GM21717 (cell line): ENCODE measurements at regions not wholly inside any gene's neighbourhood (a gene's known extent, or its start where the extent isn't known, plus 50 kb on each side); places are given as distances from the start of the nearest gene placed in this dataset.

ENCODE experiments used
- ATAC-seq: cut with Tn5 transposase; IDR thresholded peaks from one replicate; pipeline ENCODE4 v1.9.1; 2021; ENCODE audit warnings: mild to moderate bottlenecking, moderate library complexity; ENCODE audit not compliant: unreplicated experiment

DNA sequence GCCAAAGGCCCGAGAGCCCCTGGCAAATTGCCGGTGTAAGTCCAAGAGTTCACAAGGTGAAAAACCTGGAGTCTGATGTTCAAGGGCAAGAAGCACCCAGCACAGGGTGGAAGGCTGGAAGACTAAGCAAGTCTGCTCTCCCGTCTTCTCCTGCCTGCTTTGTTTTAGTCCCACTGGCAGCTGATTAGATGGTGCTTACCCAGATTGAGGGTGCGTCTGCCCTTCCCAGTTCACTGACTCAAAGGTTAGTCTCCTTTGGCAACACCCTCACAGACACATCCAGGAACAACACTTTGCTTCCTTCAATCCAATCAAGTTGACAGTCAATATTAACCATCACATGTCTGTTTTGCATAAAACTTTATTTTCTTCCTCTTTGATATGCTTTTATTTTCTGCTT lies 157.4 kb downstream of the HS3ST1 start:
- no peak for ATAC-seq

DNA sequence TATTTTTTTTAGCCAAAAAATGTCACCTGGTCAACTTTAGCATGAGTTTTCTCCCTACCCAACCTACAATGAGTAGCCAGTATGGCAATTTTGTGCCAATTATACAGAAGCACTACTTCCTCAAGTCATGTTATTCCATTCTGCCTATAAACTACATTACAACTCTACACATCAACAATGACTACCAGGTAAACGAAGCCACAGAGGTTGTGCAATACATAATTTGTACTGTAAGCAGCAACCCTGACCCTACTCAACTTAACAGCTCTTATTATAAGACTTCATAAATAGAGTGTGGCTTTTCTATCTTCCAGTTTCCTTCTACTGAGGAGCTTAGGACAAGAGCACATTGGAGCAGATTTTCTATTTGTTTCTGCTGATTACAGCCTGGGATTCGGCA lies 160.5 kb downstream of the HS3ST1 start:
- ATAC-seq: no peak

DNA sequence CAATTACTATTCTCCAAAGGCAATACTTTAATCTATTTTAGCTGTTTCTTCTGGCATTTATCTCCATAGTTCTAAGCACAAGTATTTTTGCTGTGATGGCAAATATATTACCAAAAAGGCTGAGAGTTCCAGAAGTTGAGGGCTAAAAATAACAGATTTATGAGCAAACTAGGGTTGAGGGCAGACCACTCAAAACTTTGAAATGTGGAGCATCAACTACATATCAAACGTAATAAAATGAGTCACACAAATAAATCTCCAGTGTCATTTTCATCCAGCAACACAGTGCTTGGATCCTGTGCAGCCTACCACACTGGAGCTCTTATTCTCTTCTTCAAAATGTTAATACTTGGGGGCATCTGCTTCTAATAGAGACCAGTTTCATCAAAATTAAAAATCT lies 163.9 kb downstream of the HS3ST1 start:
- no peak for ATAC-seq

DNA sequence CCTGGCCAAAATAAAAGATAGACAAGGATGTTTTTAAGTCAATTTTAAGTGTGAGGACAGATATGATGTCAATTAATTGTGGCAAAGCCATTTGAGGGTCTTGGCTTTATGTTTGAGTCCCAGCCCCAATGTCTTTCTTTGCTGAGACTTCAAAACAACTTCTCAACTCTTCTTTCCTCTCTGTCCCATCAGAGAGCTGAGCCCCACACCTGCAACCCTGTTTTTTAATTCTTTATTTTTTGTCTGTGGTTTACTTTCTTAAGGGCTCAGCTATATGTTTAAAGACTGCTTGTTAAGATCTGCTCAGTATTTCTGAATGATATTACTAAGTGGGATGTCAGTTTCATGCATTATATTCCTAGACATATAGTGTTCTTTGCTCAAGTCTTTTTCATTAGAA lies 164.3 kb downstream of the HS3ST1 start:
- ATAC-seq: no peak

DNA sequence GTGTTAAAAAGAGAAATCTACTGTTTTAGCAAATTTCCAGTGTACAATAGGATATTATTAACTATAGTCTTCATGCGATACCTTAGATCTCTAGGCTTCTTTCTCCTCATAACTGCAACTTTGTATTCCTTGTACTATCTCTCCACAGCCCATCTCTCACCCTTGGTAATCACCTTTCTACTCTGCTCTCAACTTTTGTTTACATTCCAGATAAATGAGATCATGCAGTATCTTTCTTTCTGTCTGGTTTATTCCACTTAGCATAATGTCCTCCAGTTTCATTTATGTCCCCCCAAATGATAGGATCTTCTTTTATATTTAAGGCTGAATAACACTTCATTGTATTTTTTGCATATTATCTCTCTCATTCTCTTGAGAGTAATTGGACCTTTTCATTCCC lies 165.5 kb downstream of the HS3ST1 start:
- ATAC-seq: no peak

DNA sequence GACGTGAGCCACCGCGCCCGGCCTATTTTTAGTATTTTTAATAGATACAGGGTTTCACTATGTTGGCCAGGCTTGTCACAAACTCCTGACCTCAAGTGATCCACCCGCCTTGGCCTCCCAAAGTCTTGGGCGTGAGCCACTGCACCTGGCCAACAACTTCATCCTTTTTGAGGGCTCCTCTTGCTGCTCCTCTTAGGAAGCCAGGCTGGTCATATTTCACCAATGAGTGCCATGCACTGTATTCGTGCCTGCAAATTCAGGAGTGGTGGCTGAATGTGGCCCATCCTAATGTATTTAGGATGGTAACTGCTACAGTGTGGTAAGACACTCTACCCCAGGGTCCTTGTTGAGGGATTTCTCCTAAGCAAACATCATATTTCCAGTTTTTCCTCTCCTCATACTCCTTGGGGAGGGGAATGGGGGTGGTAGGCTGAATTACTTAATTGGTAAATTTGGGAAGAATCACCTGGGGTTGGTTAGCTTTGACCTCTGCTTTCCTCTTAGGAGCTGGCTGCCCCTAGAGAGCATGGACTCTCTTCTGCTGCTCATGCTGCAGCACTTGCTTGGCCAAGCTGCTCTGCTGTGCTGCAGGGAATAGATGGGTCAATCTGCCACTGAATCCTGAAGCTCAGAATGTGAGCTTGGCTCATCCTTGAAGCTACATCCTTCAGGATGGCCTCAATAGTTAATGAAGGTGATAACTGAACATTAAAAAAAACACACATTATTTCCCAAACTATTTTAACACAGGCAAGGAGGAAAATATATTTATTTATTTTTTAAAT lies 167.4 kb downstream of the HS3ST1 start:
- no peak for ATAC-seq

DNA sequence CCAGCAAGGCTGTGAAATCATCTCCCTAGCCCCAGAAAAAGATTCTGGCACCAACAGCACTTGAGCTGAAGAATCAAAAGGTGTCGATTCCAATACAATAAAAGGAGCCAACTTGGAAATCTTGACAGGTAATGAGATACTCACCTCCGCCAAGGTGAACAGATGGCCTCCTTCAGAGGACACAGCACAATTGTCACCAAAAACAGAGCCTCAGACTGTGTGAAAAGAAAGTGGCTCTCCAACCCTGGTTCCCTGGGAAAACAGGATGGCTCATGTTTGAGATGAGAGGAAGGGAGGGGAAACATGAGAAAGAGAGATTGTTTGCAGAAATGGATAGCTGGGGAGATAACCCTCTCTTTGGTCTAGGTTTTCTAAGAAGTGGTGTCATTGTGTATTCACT lies 168.9 kb downstream of the HS3ST1 start:
- no peak for ATAC-seq

DNA sequence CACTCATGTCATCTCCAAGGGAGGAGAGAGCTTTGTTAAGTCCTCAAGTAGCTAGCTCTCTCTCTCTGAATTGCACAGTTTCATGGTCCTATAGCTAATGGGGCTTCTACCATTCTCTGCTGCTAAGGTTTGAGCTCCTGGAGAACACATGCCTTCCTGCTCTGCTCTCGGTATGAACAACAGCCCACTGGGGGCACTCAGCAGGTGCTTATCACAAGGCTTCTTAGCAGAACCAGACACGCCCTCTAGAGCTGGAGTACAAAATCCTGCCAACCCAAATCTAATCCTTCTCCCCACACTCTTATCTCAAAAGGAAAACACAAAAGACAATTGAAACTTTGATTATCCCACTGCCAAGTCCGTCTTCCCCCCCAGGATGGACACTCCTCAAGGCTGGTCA lies 176.5 kb downstream of the HS3ST1 start:
- no peak for ATAC-seq

DNA sequence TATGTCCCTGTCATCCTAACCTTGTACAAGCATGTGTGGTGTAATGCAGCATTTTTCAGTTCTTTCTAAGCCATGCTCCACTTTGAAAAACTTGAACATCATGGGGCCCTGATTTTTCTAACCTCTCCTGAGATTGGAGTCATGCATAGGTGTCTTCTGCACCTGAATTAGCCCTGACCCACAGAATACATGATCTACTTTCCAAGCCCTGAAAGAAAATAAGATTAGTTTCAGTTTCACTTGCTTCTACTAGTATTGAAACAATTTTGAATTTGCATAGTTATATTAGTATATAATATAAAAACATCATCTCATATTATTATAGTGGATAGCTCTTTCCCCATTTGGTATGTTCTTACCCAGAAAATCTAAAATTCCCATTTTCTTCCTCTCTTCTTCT lies 178.2 kb downstream of the HS3ST1 start:
- ATAC-seq: no peak

DNA sequence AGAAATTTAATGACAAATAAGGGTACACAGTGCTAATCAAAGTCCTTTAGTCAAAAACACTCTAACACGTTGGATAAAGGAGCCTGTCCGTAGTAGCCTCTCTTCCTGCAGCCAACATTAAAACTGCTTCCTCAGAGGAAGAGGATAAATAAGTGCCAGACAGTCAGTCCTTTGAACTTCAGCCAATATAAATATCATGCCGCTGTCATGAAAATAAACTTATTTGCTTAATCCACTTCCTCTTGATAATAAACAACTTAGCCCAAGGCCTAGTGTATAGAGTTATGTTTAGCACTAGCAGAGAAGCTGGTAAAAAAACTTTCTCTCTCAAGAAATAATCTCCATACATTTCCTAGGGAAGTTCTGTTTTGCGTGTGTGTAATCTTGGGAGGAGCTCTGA lies 196.7 kb downstream of the HS3ST1 start:
- no peak for ATAC-seq

DNA sequence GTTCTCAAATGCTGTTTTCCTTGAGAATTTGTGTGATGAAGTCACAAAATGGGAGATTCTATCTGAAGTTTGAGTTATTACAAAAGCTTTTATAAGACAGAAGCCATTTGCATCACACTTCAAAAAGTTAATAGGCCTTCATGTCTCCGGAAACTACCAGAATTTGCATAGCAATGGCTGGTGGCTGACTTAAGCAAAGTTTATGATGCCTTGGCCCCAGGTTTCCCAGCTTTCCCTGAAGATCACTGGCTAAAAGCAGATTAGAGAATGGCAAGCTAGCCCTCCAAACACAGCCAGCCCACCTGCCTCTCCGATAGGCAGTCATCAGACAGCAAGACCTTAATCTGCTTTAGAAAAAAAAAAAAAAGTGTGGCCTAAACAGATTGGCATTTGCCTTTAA lies 197.8 kb downstream of the HS3ST1 start:
- ATAC-seq: no peak

DNA sequence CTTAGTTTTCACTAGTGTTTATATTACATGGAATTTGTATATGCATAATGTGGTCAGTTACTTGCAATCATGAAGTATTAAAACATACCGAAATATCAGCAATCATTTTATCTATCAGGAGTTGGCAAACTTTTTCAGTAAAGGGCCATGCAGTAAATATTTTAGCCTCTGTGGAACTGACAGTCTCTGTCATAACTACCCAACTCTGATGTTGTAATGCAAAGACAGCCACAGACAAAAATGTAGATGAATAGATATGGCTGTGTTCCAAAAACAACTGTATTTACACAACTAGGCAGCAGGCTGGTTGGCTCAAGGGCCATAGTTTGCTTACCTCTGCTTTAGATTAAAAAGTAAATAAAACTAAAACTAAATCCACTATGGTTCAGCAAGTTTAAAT lies 200.2 kb downstream of the HS3ST1 start:
- ATAC-seq: no peak

DNA sequence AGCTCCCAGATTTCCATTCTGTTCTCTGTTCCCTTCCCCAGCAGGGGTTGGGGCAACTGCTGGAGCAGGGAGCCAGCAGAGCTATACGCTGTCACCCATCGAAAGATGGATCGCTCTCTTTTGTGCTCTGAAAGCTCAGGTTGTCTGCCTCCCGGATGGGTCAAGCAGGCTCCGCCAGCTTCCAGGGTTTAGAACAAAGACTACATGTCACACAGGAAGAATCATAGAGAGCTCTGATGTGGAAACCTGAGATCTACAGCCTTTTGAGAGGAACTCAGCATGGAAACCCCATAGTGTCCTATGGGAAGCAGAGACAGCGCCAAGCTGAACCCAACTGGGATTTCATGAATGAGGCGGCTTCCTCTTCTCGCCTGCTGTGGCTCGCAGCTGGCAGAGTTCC lies 205.4 kb downstream of the HS3ST1 start:
- no peak for ATAC-seq

DNA sequence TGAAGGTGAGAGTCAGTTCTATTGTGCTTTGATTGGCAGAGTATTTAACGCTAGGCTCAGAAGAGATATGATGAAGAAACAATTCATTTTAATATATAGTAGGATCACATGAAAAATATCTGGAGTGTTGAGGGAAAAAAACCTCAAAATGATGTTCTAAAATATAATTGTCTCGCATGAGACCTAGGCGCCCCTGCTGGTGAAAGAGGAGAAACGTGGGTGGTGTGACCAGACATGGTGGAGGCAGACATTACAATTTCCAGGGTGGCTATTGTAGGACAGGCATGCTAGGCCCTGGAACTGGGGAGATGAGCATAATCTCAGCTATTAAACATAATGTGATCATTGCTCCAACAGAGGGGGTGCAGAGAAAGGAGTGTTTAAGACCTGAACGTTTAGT lies 210.0 kb downstream of the HS3ST1 start:
- no peak for ATAC-seq

DNA sequence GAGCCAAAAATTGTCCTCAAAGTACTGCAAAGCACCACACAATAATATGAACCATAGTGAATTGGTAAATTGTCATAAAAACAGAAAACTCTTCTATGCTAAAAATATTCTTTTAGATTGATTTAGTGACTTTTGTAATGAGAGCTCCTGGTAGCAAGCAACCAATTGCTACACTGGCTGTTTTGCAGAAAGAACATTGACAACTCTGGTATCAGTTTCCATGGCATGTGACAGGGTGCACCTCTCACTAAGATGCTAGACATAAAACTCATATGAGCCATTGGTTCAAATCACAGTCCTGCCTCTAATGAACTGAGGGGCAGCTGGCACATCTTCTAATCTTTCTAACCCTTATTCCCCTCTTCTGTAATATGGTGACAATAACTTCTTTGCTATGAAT lies 212.2 kb downstream of the HS3ST1 start:
- ATAC-seq: no peak

DNA sequence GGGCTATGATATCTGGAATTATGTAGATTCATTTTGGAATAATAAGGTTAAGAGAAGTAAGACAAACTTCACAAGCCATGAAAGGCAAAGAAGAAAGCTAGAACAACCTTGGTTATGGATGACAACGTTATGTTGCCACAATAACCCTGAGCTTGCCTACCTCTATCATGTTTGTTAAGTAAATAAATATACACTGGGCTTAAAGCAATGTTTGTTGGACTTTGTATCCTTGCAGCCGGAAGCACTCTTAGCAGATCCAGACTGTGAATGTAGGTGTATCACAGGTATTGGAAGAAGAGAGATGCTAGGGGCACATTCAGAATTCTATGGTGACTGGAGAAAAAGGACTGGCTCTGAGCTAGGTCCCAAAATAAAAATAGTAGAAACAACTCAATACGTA lies 214.4 kb downstream of the HS3ST1 start:
- no peak for ATAC-seq

DNA sequence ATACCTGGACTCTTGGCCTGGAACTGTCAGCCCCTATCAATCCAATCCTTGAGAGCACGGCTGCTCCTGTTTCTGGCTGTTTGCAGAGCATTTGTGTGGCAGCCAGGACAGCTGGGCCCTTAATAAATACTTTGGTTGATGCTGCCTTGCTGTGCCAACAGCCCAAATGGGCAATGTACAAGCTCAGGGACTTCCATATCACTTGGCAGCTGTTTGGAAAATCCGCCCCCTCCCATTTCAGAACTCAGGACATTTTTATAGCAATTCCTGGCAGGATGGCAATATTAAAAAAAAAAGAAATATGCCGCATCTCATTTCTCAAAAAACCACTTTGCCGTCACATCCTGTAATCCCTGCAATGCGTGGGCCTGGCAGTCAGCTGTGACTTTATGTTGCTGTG lies 218.9 kb downstream of the HS3ST1 start:
- ATAC-seq: no peak

DNA sequence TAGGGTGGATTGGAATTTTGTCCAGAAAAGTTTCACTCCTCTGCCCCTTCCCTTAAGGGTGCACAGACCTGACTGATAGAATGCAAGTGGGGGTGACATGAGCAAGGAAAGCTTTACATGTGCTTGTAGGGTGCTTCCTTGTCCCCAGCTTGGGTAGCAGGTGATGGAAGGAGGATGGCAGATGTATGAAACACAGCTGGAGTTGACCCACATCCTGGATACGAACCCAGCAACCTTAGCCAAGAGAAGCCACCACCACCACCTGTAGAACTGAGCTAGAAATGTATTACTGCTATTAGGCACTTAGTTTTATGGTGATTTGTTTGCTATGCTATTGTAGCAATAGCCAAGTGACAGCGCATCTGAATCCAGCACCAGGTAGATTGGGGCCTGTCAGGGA lies 227.4 kb downstream of the HS3ST1 start:
- ATAC-seq: no peak

DNA sequence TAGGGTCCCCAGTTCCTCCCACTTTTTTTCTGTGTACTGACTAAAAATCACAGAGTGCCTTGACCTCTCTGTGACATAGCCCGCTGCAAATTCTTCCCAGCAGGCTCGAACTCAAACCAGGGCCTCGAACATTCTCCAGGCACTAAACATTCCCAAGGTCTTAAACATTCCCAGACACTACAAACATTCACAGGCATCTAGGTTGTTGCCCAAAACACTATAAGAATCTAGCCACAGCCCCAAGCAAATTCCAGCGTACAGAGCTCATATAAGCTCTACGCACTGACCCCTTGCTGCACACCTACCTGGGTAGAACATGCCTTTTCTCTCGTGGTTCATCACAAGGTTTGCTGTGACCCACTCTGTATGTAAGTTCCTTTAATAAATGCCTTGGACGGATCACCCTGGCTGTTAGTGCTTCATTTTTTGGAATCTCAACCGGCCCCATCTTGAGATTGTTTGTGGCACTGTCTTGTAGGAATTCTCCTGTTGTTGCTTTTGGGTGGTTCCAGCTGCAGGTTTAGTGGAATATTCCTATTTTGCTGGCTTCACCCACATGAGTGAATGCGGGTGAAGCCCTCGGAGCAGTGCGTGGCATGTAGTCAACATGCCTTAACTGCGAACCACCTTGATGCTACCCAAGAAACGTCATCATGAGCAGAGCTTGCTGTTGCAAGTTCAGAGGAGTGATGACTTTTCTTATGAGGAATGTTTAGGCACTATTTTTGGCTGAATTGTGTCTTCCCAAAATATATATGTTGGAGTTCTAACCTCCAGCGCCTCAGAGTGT lies 230.0 kb downstream of the HS3ST1 start:
- no peak for ATAC-seq

DNA sequence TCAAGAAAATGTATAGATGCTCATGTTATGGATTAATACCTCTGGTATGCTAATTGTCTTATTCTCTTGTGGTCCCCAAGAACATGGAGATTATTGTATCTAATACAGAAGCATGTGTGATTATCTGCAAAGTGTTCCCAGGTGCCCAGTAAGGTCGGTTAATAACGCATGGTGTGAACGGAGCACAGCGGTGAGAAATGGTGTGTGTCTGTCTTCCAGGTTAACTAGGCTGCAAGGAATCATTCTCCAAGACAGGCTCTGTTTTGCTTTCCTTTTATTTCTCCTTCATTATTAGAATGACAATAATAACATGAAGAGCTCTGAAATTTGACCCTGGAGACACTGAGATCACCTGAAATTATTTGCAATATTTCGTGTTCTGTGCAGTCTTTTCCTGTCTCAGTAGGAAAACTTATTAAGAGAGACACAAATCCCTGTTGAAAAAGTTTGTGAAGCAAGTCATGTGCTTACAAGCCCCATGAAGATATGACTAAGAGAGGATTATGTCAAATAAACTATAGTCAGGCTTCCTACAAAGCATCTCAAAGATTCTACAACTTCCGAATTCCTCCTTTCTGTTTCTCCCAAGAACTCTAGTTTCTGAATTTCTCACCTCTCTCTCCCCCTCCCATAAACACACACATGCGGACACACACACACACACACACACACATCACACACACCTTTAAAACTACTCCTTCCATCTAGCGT lies 230.9 kb downstream of the HS3ST1 start:
- no peak for ATAC-seq

DNA sequence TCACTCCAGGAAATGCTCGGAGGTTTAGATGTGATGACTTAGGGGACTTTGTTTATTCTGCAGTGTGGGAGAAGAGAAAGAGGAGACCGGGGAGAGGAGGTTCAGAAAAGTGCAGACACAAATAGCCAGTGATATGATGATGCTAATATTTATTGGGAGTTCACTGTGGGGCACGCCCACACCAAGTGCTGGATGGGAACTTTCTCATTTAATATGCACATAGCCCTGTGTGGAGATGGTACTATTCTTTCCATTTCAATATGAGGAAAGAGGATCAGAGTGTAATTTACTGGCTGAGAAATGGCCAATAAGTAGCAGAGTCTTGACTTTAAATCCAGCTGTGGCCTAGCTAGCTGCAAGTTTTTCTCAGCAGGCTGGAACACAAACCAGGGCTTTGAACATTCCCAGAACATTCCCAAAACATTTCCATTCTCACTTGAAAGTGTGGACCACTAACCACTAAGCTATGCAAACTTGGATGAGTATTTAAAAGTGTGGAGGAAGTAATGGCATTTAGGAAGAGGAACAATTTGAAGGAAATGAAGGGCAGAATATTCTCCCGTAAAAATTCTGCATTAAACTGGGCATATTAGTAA lies 231.7 kb downstream of the HS3ST1 start:
- ATAC-seq: no peak

DNA sequence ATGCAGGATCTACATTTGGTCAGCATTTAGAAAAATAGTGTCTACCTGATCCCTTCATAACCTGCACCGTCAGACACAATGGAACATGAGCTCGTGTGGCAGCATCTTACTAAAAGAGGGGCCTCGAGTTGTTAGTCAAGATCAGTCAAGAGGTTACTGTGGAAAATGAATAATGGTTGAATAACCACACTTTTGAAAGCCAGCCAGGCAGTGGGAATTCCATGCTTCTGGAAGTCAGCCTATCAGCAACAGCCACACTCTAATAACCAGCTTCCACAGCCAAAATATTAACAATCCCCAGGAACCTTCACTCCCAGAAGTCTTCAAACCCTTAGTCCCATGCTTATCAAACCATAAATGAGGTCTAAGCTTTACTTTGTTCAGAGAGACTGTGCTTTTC lies 234.3 kb downstream of the HS3ST1 start:
- no peak for ATAC-seq
